SK-N-SH treated with all-trans-retinoic acid at 6 μM for 48 hours (cell line): ENCODE measurements at regions not wholly inside any gene's neighbourhood (a gene's known extent, or its start where the extent isn't known, plus 50 kb on each side); places are given as distances from the start of the nearest gene placed in this dataset.

Source experiments
- ATAC-seq: fragments of 200-7000 bp; cut with Tn5 transposase; 3 replicates; pipeline ENCODE4 v1.9.1; 2020; ENCODE audit warnings: mild to moderate bottlenecking, moderate library complexity
- ARNTL ChIP-seq: fragments of 450-650 bp; formaldehyde crosslinking; IDR thresholded peaks from 2 replicates; pipeline ENCODE4 v1.5.0; 2020; ENCODE audit warnings: low read depth, mild to moderate bottlenecking, moderate library complexity, borderline replicate concordance
- BACH2 ChIP-seq: fragments of 250-450 bp; sonication (Bioruptor Pico); IDR thresholded peaks from 2 replicates; pipeline ENCODE4 v1.9.0; 2021; ENCODE audit warnings: mild to moderate bottlenecking, borderline replicate concordance
- CSDC2 ChIP-seq: fragments of 250-450 bp; sonication (Bioruptor Pico); IDR thresholded peaks from 2 replicates; pipeline ENCODE4 v1.5.0; 2020; ENCODE audit warnings: mild to moderate bottlenecking, moderate library complexity
- ESRRG ChIP-seq: fragments of 250-450 bp; sonication (Bioruptor Pico); IDR thresholded peaks from 2 replicates; pipeline ENCODE4 v1.6.1; 2021; ENCODE audit warnings: mild to moderate bottlenecking
- GLIS3 ChIP-seq: fragments of 250-450 bp; sonication (Bioruptor Pico); IDR thresholded peaks from 2 replicates; pipeline ENCODE4 v1.5.0; 2020; ENCODE audit warnings: mild to moderate bottlenecking, moderate library complexity
- ISL1 ChIP-seq: fragments of 250-450 bp; sonication (Bioruptor Pico); IDR thresholded peaks from 2 replicates; pipeline ENCODE4 v2.1.2; 2022; ENCODE audit warnings: mild to moderate bottlenecking, moderate library complexity
- OSR1 ChIP-seq: fragments of 250-450 bp; sonication (Bioruptor Pico); IDR thresholded peaks from 2 replicates; pipeline ENCODE4 v1.8.0; 2022; ENCODE audit warnings: moderate library complexity, mild to moderate bottlenecking, inconsistent platforms
- PPARA ChIP-seq: fragments of 250-450 bp; sonication (Bioruptor Pico); IDR thresholded peaks from 2 replicates; pipeline ENCODE4 v1.5.0; 2020; ENCODE audit warnings: mild to moderate bottlenecking, borderline replicate concordance
- RARB ChIP-seq: fragments of 250-450 bp; sonication (Bioruptor Pico); IDR thresholded peaks from 2 replicates; pipeline ENCODE4 v1.8.0; 2021; ENCODE audit warnings: mild to moderate bottlenecking, moderate library complexity
- SNAI2 ChIP-seq: fragments of 250-450 bp; sonication (Bioruptor Pico); IDR thresholded peaks from 2 replicates; pipeline ENCODE4 v1.5.0; 2020; ENCODE audit warnings: mild to moderate bottlenecking, moderate library complexity
- TOX ChIP-seq: fragments of 250-450 bp; sonication (Bioruptor Pico); IDR thresholded peaks from 2 replicates; pipeline ENCODE4 v1.8.0; 2021; ENCODE audit warnings: mild to moderate bottlenecking, moderate library complexity, borderline replicate concordance
- ZC3H10 ChIP-seq: fragments of 250-450 bp; sonication (Bioruptor Pico); IDR thresholded peaks from 2 replicates; pipeline ENCODE4 v1.5.1; 2021; ENCODE audit warnings: mild to moderate bottlenecking, moderate library complexity
- ZFP3 ChIP-seq: fragments of 250-450 bp; sonication (Bioruptor Pico); IDR thresholded peaks from 2 replicates; pipeline ENCODE4 v1.5.0; 2020; ENCODE audit warnings: mild to moderate bottlenecking, moderate library complexity
- ZFP30 ChIP-seq: fragments of 450-650 bp; formaldehyde crosslinking; IDR thresholded peaks from 2 replicates; pipeline ENCODE4 v1.5.0; 2022; ENCODE audit warnings: mild to moderate bottlenecking, moderate library complexity
- ZNF565 ChIP-seq: fragments of 450-650 bp; formaldehyde crosslinking; conservative IDR thresholded peaks from 2 replicates; pipeline ENCODE4 v1.5.0; 2020; ENCODE audit warnings: low read depth, mild to moderate bottlenecking, moderate library complexity
- ZNF70 ChIP-seq: fragments of 450-650 bp; formaldehyde crosslinking; IDR thresholded peaks from 2 replicates; pipeline ENCODE4 v1.5.0; 2020; ENCODE audit warnings: mild to moderate bottlenecking, moderate library complexity
- ZNF8 ChIP-seq: fragments of 450-650 bp; formaldehyde crosslinking; IDR thresholded peaks from 2 replicates; pipeline ENCODE4 v1.5.0; 2020; ENCODE audit warnings: mild to moderate bottlenecking, moderate library complexity
- TF ChIP-seq, protein P1 (sequence below): fragments of 250-450 bp; sonication (Bioruptor Pico); IDR thresholded peaks from 2 replicates; pipeline ENCODE4 v1.5.1; 2021; ENCODE audit warnings: mild to moderate bottlenecking, moderate library complexity
- TF ChIP-seq, protein P2 (sequence below): fragments of 250-450 bp; sonication (Bioruptor Pico); IDR thresholded peaks from 2 replicates; pipeline ENCODE4 v1.5.1; 2020; ENCODE audit warnings: low read depth, mild to moderate bottlenecking, moderate library complexity
- TF ChIP-seq, protein P3 (sequence below): fragments of 250-450 bp; sonication (Bioruptor Pico); IDR thresholded peaks from 2 replicates; pipeline ENCODE4 v1.5.0; 2020; ENCODE audit warnings: mild to moderate bottlenecking, moderate library complexity
- TF ChIP-seq, protein P4 (sequence below): fragments of 250-450 bp; sonication (Bioruptor Pico); IDR thresholded peaks from 2 replicates; pipeline ENCODE4 v1.8.0; 2021; ENCODE audit warnings: low read depth, mild to moderate bottlenecking, moderate library complexity, borderline replicate concordance
- TF ChIP-seq, protein P5 (sequence below): fragments of 250-450 bp; sonication (Bioruptor Pico); IDR thresholded peaks from 2 replicates; pipeline ENCODE4 v1.8.0; 2020; ENCODE audit warnings: mild to moderate bottlenecking, moderate library complexity, borderline replicate concordance

DNA sequence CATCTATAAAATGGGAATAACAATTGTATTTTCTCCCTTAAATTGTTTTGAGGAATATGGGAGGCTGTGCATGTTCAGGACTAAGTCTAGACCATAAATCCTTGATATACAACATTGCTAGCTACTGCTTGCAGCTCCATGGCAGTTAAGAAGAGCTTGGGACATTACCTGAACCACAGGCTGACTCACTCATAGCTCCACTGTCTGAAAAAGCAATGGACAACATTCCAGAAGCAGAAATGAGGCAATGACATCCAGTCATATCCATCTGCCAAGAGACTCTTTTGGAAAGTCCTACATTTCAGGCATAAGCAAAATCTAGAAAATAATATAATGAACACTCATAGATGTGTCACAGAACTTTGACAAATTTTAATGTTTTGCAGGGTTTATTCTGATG, 167.3 kb upstream of the LEF1 start:
- ATAC-seq, result no peak
- TF ChIP-seq ARNTL (CRISPR knock-in tag) (no peak), TOX (CRISPR knock-in tag) (no peak), ZNF565 (CRISPR knock-in tag) (no peak), CSDC2 (CRISPR knock-in tag) (no peak)
- TF ChIP-seq, protein P1, sequence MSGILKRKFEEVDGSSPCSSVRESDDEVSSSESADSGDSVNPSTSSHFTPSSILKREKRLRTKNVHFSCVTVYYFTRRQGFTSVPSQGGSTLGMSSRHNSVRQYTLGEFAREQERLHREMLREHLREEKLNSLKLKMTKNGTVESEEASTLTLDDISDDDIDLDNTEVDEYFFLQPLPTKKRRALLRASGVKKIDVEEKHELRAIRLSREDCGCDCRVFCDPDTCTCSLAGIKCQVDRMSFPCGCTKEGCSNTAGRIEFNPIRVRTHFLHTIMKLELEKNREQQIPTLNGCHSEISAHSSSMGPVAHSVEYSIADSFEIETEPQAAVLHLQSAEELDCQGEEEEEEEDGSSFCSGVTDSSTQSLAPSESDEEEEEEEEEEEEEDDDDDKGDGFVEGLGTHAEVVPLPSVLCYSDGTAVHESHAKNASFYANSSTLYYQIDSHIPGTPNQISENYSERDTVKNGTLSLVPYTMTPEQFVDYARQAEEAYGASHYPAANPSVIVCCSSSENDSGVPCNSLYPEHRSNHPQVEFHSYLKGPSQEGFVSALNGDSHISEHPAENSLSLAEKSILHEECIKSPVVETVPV, result no peak
- TF ChIP-seq, protein P2, sequence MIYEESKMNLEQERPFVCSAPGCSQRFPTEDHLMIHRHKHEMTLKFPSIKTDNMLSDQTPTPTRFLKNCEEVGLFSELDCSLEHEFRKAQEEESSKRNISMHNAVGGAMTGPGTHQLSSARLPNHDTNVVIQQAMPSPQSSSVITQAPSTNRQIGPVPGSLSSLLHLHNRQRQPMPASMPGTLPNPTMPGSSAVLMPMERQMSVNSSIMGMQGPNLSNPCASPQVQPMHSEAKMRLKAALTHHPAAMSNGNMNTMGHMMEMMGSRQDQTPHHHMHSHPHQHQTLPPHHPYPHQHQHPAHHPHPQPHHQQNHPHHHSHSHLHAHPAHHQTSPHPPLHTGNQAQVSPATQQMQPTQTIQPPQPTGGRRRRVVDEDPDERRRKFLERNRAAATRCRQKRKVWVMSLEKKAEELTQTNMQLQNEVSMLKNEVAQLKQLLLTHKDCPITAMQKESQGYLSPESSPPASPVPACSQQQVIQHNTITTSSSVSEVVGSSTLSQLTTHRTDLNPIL (CRISPR knock-in tag), result no peak
- TF ChIP-seq, protein P3, sequence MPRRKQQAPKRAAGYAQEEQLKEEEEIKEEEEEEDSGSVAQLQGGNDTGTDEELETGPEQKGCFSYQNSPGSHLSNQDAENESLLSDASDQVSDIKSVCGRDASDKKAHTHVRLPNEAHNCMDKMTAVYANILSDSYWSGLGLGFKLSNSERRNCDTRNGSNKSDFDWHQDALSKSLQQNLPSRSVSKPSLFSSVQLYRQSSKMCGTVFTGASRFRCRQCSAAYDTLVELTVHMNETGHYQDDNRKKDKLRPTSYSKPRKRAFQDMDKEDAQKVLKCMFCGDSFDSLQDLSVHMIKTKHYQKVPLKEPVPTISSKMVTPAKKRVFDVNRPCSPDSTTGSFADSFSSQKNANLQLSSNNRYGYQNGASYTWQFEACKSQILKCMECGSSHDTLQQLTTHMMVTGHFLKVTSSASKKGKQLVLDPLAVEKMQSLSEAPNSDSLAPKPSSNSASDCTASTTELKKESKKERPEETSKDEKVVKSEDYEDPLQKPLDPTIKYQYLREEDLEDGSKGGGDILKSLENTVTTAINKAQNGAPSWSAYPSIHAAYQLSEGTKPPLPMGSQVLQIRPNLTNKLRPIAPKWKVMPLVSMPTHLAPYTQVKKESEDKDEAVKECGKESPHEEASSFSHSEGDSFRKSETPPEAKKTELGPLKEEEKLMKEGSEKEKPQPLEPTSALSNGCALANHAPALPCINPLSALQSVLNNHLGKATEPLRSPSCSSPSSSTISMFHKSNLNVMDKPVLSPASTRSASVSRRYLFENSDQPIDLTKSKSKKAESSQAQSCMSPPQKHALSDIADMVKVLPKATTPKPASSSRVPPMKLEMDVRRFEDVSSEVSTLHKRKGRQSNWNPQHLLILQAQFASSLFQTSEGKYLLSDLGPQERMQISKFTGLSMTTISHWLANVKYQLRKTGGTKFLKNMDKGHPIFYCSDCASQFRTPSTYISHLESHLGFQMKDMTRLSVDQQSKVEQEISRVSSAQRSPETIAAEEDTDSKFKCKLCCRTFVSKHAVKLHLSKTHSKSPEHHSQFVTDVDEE (CRISPR knock-in tag), result no peak
- TF ChIP-seq, all 23 proteins: peak for 0

DNA sequence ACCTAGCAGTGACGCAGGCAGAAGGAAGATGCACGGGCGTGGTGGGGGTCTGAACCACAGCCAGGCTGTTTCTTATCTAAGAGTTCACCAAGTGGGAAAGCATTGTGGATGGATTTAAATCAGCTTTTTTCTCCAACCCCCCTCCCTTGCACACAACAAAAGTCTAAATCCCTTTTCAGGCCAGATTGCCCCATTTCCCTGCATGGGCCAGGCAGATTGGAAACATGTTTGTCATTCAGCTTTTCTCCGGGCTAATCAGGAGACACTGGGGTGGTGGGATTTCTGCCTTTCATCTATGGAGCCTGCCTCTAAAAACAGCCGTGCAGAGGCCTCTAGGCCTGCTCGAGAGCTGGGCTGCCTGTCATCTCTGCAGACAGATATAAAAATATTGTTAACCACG, 166.3 kb upstream of the LEF1 start:
- TF ChIP-seq ZFP30 (CRISPR knock-in tag) (no peak), TOX (CRISPR knock-in tag) (no peak), ISL1 (CRISPR knock-in tag) (no peak), ESRRG (no peak), ZNF70 (CRISPR knock-in tag) (no peak), CSDC2 (CRISPR knock-in tag) (no peak), BACH2 (CRISPR knock-in tag) (no peak), ZNF8 (CRISPR knock-in tag) (no peak), ZNF565 (CRISPR knock-in tag) (no peak)
- TF ChIP-seq, protein P1, result no peak
- TF ChIP-seq, protein P4, sequence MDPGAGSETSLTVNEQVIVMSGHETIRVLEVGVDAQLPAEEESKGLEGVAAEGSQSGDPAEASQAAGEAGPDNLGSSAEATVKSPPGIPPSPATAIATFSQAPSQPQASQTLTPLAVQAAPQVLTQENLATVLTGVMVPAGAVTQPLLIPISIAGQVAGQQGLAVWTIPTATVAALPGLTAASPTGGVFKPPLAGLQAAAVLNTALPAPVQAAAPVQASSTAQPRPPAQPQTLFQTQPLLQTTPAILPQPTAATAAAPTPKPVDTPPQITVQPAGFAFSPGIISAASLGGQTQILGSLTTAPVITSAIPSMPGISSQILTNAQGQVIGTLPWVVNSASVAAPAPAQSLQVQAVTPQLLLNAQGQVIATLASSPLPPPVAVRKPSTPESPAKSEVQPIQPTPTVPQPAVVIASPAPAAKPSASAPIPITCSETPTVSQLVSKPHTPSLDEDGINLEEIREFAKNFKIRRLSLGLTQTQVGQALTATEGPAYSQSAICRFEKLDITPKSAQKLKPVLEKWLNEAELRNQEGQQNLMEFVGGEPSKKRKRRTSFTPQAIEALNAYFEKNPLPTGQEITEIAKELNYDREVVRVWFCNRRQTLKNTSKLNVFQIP (CRISPR knock-in tag), result no peak
- no peak for ATAC-seq

DNA sequence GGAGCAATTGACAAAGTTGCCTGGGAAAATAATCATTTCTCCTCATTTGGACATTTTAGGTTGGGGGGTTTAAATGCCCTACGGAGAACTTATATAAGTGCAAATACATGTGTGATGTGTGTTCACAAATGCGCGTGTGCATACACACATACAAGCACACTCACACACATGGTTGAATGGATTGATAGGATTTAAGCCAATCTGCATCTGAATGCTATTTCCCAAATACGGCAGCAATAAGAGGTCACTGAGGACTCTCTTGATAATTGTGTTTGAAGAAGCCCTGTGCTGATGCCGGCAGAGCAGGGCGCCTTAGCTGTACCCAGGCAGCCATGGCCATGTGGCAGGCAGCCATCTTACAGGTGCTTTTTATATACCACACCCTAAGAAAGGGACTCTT, 165.3 kb upstream of the LEF1 start:
- no peak for ATAC-seq
- TF ChIP-seq PPARA (CRISPR knock-in tag) (no peak), RARB (CRISPR knock-in tag) (no peak), BACH2 (CRISPR knock-in tag) (no peak), ZC3H10 (no peak), ISL1 (CRISPR knock-in tag) (no peak), TOX (CRISPR knock-in tag) (no peak), ZFP3 (CRISPR knock-in tag) (no peak), ZNF8 (CRISPR knock-in tag) (no peak), SNAI2 (CRISPR knock-in tag) (no peak), ZFP30 (CRISPR knock-in tag) (no peak), GLIS3 (no peak), ZNF70 (CRISPR knock-in tag) (no peak), ESRRG (no peak), CSDC2 (CRISPR knock-in tag) (no peak), OSR1 (CRISPR knock-in tag) (no peak)
- TF ChIP-seq, protein P1, result no peak
- TF ChIP-seq, protein P2 (CRISPR knock-in tag), result no peak
- TF ChIP-seq, protein P5, sequence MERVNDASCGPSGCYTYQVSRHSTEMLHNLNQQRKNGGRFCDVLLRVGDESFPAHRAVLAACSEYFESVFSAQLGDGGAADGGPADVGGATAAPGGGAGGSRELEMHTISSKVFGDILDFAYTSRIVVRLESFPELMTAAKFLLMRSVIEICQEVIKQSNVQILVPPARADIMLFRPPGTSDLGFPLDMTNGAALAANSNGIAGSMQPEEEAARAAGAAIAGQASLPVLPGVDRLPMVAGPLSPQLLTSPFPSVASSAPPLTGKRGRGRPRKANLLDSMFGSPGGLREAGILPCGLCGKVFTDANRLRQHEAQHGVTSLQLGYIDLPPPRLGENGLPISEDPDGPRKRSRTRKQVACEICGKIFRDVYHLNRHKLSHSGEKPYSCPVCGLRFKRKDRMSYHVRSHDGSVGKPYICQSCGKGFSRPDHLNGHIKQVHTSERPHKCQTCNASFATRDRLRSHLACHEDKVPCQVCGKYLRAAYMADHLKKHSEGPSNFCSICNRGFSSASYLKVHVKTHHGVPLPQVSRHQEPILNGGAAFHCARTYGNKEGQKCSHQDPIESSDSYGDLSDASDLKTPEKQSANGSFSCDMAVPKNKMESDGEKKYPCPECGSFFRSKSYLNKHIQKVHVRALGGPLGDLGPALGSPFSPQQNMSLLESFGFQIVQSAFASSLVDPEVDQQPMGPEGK, result no peak
- TF ChIP-seq, all 23 proteins: peak for 0
